B cell (primary cell): ENCODE measurements at regions not wholly inside any gene's neighbourhood (a gene's known extent, or its start where the extent isn't known, plus 50 kb on each side); places are given as distances from the start of the nearest gene placed in this dataset.

Experiments used
- ATAC-seq: fragments of 200-7000 bp; cut with Tn5 transposase; one replicate; pipeline ENCODE4 v1.10.0; 2021; ENCODE audit warnings: low read depth, mild to moderate bottlenecking, moderate number of reproducible peaks, moderate library complexity
- CTCF ChIA-PET: fragments of 350-600 bp; sonication (Branson Sonifier 250); formaldehyde crosslinking; loops from one replicate; lab custom pipeline; 2021; ENCODE audit warnings: antibody characterized with exemption, inconsistent platforms; lab: Charles Lee
- POLR2A ChIA-PET: fragments of 350-600 bp; sonication (Branson Sonifier 250); formaldehyde crosslinking; loops from one replicate; lab custom pipeline; 2021; ENCODE audit warnings: antibody characterized with exemption; lab: Charles Lee
- DNase-seq: peaks from one replicate; pipeline ENCODE4 v3.0.0; 2013
- H2AFZ ChIP-seq: 2 replicates; pipeline ENCODE4 v1.6.1; 2012; ENCODE audit warnings: mild to moderate bottlenecking, low read depth, low read length; ENCODE audit not compliant: insufficient read depth, poor library complexity, severe bottlenecking
- H3K27ac ChIP-seq, 2 donors: 1 replicate in 1 of 2; 2 replicates in 1 of 2; pipeline ENCODE4 v1.5.1; 2012 to 2013; ENCODE audit warnings: low read length in 2 of 2, mild to moderate bottlenecking in 2 of 2, moderate library complexity in 1 of 2
- H3K27me3 ChIP-seq, 4 experiments: fragments of 200-600 bp in 1 of 4; sonication (generic) in 1 of 4; replicated peaks in 1 of 4; 1 replicate in 2 of 4; 2 replicates in 2 of 4; pipeline versions ENCODE4 v1.6.1 to v1.7.0; 2013 to 2016; ENCODE audit warnings: low read length in 3 of 4, mild to moderate bottlenecking in 2 of 4, mixed read lengths in 1 of 4, moderate library complexity in 1 of 4; ENCODE audit not compliant: insufficient read depth in 4 of 4, control insufficient read depth in 3 of 4; ENCODE audit errors: control extremely low read depth in 1 of 4
- H3K36me3 ChIP-seq, 2 experiments: replicated peaks in 1 of 2; 1 replicate in 1 of 2; 2 replicates in 1 of 2; pipeline versions ENCODE4 v1.6.1 to v1.7.1; 2013; ENCODE audit warnings: low read length in 1 of 2; ENCODE audit not compliant: insufficient read depth in 2 of 2, control insufficient read depth in 1 of 2; ENCODE audit errors: control extremely low read depth in 1 of 2, extremely low read depth in 1 of 2
- H3K4me1 ChIP-seq, 2 donors: fragments of 200-600 bp in 1 of 2; sonication (generic) in 1 of 2; 1 replicate in 1 of 2; 2 replicates in 1 of 2; pipeline versions ENCODE4 v1.5.1 to v1.6.1; 2013 to 2017; ENCODE audit warnings: low read length in 2 of 2; ENCODE audit not compliant: control insufficient read depth in 2 of 2, insufficient read depth in 2 of 2
- H3K4me2 ChIP-seq: replicated peaks from 2 replicates; pipeline ENCODE3; 2012; ENCODE audit warnings: mild to moderate bottlenecking, low read depth, low read length; ENCODE audit not compliant: poor library complexity, severe bottlenecking
- H3K4me3 ChIP-seq, 5 experiments: fragments of 200-600 bp in 1 of 5; sonication (generic) in 1 of 5; 1 replicate in 3 of 5; 2 replicates in 2 of 5; pipeline versions ENCODE4 v1.5.1 to v1.7.0; 2011 to 2016; ENCODE audit warnings: low read length in 4 of 5, mild to moderate bottlenecking in 4 of 5, low read depth in 2 of 5, control low read depth in 1 of 5, moderate library complexity in 1 of 5; ENCODE audit not compliant: insufficient read depth in 1 of 5; ENCODE audit errors: control extremely low read depth in 1 of 5, extremely low read depth in 1 of 5
- H3K79me2 ChIP-seq: fragments of 200-600 bp; sonication (generic); one replicate; pipeline ENCODE4 v1.6.0; 2016; ENCODE audit warnings: low read length; ENCODE audit not compliant: control insufficient read depth, insufficient read depth
- H3K9ac ChIP-seq: fragments of 200-600 bp; sonication (generic); 2 replicates; pipeline ENCODE4 v1.6.1; 2017; ENCODE audit warnings: mild to moderate bottlenecking, low read length, moderate library complexity
- H3K9me3 ChIP-seq, 3 donors: one replicate each; pipeline versions ENCODE4 v1.6.1 to v1.7.1; 2013; ENCODE audit warnings: low read length in 2 of 3; ENCODE audit not compliant: control insufficient read depth in 2 of 3, insufficient read depth in 1 of 3; ENCODE audit errors: control extremely low read depth in 1 of 3
- H4K20me1 ChIP-seq: 2 replicates; pipeline ENCODE4 v1.6.0; 2012; ENCODE audit warnings: mild to moderate bottlenecking, low read length; ENCODE audit not compliant: insufficient read depth, control insufficient read depth, poor library complexity, severe bottlenecking
- H3K27ac Mint-ChIP-seq: one replicate; pipeline ENCODE4 v1.8.0; 2021; ENCODE audit warnings: mixed read lengths
- H3K27me3 Mint-ChIP-seq: one replicate; pipeline ENCODE4 v1.8.0; 2021; ENCODE audit warnings: mixed read lengths
- H3K4me1 Mint-ChIP-seq: one replicate; pipeline ENCODE4 v1.8.0; 2021; ENCODE audit warnings: mixed read lengths
- H3K4me3 Mint-ChIP-seq: one replicate; pipeline ENCODE4 v1.8.0; 2021; ENCODE audit warnings: mixed read lengths
- H3K9me3 Mint-ChIP-seq: one replicate; pipeline ENCODE4 v1.8.0; 2022; ENCODE audit warnings: mixed read lengths; ENCODE audit not compliant: insufficient read depth
- EZH2 ChIP-seq: IDR thresholded peaks from 2 replicates; pipeline ENCODE4 v1.6.1; 2012; ENCODE audit warnings: borderline replicate concordance, low read depth, mild to moderate bottlenecking, moderate library complexity, low read length; ENCODE audit not compliant: insufficient read depth, poor library complexity, severe bottlenecking
- WGBS: methylation state at CpG from one replicate; pipeline ENCODE4 v1.1.5; 2013; ENCODE audit warnings: missing lambda C conversion rate; ENCODE audit not compliant: insufficient coverage; 5-methylcytosine and 5-hydroxymethylcytosine counted together
- intact Hi-C: fragments of 100-400 bp; cut with micrococcal nuclease; formaldehyde crosslinking; loops from one replicate; pipeline ENCODE4 v1.10.0; 2022
- TF ChIP-seq, protein P1 (sequence below): fragments of 200-600 bp; IDR thresholded peaks from one replicate; pipeline ENCODE4 v1.8.0; 2022; ENCODE audit warnings: antibody characterized with exemption, mild to moderate bottlenecking

DNA sequence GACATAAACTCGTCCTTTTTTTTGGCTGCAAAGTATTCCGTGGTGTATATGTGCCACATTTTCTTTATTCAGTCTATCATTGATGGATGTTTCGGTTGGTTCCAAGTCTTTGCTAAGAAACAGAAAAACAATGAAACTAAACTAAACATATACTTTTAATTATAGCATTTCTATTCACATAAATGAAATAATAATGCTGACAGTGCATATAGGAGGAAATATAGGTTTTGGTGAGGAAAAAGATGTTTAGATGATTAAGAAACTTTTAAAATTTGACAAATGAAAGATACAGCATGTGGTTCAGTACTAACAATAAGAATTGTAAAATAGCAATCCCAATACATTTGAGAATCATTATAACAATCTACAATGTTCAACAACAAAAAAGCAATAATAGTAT is 1094.5 kb upstream of the CDH6 start:
- Histone ChIP-seq H3K9me3 (no peaks in the 10 kb centered on the region), H3K4me2 (no peak overlapping the region), H3K36me3 (no peaks in the 10 kb centered on the region), H3K79me2 (no peaks in the 10 kb centered on the region), H2AFZ (no peak overlapping the region), H3K9ac (no peak overlapping the region), H3K4me1 (no peaks in the 10 kb centered on the region), H3K27ac (no peak overlapping the region), H4K20me1 (no peaks in the 10 kb centered on the region), H3K4me3 (no peak overlapping the region), H3K27me3 (no peaks in the 10 kb centered on the region)
- no CpG with 5 or more reads among the region's 3 CpGs for WGBS
- Mint-ChIP-seq H3K27ac (no peak overlapping the region), H3K4me3 (no peak overlapping the region), H3K9me3 (peaks cover 4% of the 10 kb centered on the region), H3K27me3 (no peaks in the 10 kb centered on the region), H3K4me1 (no peaks in the 10 kb centered on the region)
- TF ChIP-seq EZH2: no peak
- TF ChIP-seq, protein P1, sequence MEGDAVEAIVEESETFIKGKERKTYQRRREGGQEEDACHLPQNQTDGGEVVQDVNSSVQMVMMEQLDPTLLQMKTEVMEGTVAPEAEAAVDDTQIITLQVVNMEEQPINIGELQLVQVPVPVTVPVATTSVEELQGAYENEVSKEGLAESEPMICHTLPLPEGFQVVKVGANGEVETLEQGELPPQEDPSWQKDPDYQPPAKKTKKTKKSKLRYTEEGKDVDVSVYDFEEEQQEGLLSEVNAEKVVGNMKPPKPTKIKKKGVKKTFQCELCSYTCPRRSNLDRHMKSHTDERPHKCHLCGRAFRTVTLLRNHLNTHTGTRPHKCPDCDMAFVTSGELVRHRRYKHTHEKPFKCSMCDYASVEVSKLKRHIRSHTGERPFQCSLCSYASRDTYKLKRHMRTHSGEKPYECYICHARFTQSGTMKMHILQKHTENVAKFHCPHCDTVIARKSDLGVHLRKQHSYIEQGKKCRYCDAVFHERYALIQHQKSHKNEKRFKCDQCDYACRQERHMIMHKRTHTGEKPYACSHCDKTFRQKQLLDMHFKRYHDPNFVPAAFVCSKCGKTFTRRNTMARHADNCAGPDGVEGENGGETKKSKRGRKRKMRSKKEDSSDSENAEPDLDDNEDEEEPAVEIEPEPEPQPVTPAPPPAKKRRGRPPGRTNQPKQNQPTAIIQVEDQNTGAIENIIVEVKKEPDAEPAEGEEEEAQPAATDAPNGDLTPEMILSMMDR: no peak
- ChIA-PET POLR2A (no interaction called here), CTCF (no interaction called here)
- DNase-seq (no peak), ATAC-seq (no peak)
- intact Hi-C loops: no loop called here

DNA sequence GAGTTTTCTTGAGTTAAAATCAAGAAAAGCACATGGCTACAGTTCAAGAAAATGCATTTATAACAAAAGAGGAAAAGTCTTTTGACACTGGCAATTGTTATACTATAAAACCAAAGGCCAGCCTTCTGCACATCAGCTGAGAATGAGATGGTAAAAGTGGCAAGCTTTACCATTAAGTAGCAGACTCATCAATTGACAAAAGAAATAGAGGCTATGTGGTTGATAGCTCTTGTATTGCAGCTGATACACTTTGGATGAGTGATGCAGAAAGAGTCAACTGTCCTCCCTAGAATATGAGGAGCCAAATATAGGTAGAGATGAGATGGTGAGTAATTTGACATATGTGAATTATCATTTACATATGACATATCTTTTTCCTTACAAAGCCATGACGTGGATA is 1100.9 kb upstream of the CDH6 start:
- Histone ChIP-seq H2AFZ (no peak overlapping the region), H3K79me2 (no peaks in the 10 kb centered on the region), H3K4me3 (no peak overlapping the region), H3K36me3 (no peaks in the 10 kb centered on the region), H4K20me1 (no peaks in the 10 kb centered on the region), H3K9ac (no peak overlapping the region), H3K9me3 (no peaks in the 10 kb centered on the region), H3K27ac (no peak overlapping the region), H3K27me3 (no peaks in the 10 kb centered on the region), H3K4me1 (no peaks in the 10 kb centered on the region), H3K4me2 (no peak overlapping the region)
- H3K27me3 Mint-ChIP-seq: no peaks in the 10 kb centered on the region
- no peak overlapping the region for H3K27ac Mint-ChIP-seq
- no CpG with 5 or more reads among the region's 1 CpG for WGBS
- peaks cover 4% of the 10 kb centered on the region for H3K9me3 Mint-ChIP-seq
- TF ChIP-seq, protein P1: no peak
- no peak for TF ChIP-seq EZH2
- ATAC-seq: no peak
- intact Hi-C loops: no loop called here
- no peaks in the 10 kb centered on the region for H3K4me1 Mint-ChIP-seq
- CTCF ChIA-PET: no interaction called here
- DNase-seq: no peak
- no peak overlapping the region for H3K4me3 Mint-ChIP-seq
- POLR2A ChIA-PET: no interaction called here
